CD1c-positive myeloid dendritic cell (primary cell): ENCODE measurements at regions not wholly inside any gene's neighbourhood (a gene's known extent, or its start where the extent isn't known, plus 50 kb on each side); places are given as distances from the start of the nearest gene placed in this dataset.
A peak's percentile ranks its signal among the peaks of the same experiment; 100 is the strongest.
"Not testable (repeated sequence)": the region's sequence is repeated elsewhere in the genome, so short reads cannot be mapped to it uniquely, and the experiment has no call there.

Experiments
- DNase-seq: peaks from one replicate; pipeline ENCODE4 v3.0.0-alpha.2; 2016; ENCODE audit errors: extremely low spot score

- no peak for DNase-seq
Observed at GRCh38 chr5:135776457-135776856, 58.0 kb upstream of the SLC25A48 start.

DNA sequence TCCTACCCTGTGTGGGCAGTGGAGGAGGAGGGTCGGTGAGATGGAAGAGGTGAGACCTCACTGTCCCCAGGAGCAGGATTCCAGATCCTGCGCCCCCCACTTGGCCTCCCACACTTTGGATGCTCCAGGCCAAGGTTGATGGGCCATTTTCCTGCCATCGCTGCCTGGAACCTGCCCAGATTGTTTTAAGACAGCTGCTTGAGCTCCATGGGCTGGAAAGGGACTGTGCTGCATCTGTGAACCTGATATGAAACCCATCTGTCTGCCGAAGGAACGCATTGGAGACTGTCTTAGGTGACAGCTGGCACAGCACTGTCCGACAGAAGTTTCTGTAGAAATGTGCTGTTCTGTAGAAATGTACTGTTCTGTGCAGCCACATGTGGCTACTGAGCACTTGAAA is 72.7 kb upstream of the SLC25A48 start:
- DNase-seq, result no peak

DNA sequence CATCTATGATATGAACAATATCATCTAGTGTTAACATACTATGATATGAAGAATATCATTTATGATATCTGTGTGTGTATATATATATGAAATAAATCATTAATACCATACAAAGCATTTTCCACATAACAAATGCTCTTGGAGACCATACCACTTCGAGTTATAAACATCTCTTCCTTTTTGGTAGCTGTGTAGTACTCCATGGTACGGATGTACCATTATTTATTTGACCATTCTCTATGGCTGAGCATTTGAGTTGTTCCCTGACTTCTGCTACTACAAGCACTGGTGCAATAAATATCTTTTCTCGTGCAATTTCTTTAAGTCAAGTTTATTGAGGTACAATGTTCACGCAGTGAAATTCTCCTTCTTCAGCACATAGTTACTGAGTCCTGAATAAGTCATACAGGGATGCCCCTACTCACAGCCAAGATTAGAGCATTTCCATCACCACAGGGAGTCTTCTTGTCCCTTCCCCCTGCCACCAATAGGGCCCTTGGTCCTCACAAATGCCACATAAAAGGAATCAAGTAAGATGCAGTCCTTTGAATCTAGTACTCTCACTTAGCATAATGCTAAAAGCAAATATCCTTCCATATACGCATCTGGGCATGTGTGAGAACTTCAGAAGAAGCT is 75.2 kb upstream of the SLC25A48 start:
- DNase-seq, result no peak

- DNase-seq, result no peak
Observed at GRCh38 chr5:135753990-135754389, 80.5 kb upstream of the SLC25A48 start.

DNA sequence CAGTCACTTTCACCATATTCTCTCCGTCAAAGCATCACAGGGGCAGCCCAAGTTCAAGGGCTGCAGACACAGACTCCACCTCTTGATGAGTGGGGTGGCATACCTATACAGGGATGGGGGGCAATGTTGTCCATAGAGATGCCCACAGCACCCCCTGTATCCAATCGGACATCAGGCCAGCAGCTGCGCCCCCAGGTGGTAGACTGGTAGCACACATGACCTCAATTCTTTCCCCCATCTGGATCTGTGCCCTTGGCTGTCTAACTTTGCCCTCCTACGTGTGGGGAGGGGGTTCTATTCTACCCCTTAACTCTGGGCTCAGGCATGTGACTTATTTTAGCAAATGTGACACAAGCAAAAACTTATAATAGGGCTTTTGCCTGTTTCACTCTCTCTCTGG is 84.0 kb upstream of the SLC25A48 start:
- no peak for DNase-seq

DNA sequence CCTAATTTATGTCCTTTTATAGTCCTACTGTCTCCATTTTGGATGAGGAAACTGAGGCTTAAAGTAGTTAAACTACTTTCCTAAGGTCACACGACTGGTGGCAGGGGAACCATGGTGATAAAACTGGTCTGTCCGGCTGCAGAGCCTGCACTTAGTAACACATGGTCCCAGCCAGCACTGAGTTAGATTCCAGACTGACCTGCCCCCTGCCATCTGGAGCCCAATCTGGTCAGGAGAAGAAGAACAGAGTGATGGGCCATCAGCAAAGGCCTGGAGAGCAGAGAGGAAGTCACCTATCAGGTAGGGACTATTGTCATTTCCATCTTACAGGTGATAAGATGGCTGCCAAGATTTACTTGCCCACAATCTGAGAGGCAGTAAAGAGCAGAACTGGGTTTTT is 86.6 kb upstream of the SLC25A48 start:
- DNase-seq, result no peak

GRCh38 chr5:135745897-135746500 is 88.5 kb upstream of the SLC25A48 start:
- no peak for DNase-seq

DNA sequence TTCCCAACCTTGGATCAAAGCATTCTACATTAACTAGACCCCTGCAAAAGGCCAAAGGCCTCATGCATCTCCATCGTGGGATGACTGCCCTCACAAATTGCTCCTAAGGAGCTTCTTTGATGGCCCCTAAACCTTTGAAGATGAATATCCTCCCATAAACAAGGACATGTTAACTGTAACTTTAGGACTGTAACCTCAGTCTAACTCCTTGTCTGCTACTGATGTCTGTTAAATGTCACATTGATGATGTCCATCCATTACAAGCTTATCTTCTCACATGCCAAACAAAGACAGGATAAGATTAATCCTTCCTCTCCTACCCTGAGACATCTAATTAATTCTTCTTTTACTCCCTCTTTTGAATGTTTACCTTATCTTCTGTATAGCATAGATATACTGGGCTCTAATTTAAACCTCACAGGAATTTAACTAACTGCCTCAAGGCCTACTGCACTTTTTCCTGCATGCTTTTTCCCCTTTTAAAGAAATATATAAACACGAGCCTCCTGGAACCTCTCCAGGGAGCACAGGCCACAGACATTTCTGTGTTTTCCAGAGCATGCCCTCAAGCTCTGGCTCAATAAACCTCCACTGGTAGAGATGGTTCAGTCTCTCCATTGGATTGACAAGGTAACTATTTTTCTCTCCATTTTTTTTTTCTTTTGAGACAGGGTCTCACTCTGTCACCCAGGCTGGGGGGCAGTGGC is 90.6 kb upstream of the SLC25A48 start:
- no peak for DNase-seq

DNA sequence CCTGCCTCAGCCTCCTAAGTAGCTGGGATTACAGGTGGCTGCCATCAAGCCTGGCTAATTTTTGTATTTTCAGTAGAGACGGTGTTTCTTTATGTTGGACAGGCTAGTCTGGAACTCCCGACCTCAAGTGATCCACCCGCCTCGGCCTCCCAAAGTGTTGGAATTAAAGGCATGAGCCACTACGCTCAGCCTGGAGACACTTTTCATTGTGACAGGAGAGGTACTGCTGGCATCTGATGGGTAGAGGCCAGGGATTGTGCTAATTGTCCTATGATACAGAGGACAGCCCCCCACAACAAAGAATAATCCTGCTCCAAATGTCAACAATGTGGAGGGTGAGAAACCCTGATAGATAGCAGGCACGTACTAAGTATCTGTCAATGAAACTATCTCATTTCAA is 91.3 kb upstream of the SLC25A48 start:
- no peak for DNase-seq

GRCh38 chr5:135742240-135742639 is 92.2 kb upstream of the SLC25A48 start:
- not testable (repeated sequence) for DNase-seq

- no peak for DNase-seq
Observed at GRCh38 chr5:135741040-135741439, 93.4 kb upstream of the SLC25A48 start.

DNA sequence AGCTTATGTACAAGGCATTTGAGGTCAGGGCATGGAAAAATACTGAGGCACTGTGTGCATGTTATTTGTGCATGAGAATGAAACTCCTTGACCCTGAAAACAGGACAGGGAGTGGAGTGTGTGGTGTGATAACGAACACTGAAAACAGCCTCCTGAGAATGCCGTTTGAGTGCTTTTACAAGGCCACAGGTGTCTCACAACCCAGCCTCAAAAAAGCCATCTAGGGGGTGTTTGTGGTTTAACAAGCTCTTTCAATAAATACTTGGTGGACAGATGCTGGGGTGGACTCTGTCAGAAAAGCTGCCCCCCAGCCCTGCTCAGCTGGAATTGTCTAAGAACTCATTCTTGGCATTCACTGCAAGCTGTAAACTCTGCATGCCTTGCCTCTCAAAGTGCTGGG is 94.0 kb upstream of the SLC25A48 start:
- DNase-seq, result no peak

GRCh38 chr5:135739383-135739981 is 95.0 kb upstream of the SLC25A48 start:
- no peak for DNase-seq

GRCh38 chr5:135738564-135738875 is 95.9 kb upstream of the SLC25A48 start:
- no peak for DNase-seq

- DNase-seq, result no peak
Observed at GRCh38 chr5:135737701-135738563, 96.5 kb upstream of the SLC25A48 start.

DNA sequence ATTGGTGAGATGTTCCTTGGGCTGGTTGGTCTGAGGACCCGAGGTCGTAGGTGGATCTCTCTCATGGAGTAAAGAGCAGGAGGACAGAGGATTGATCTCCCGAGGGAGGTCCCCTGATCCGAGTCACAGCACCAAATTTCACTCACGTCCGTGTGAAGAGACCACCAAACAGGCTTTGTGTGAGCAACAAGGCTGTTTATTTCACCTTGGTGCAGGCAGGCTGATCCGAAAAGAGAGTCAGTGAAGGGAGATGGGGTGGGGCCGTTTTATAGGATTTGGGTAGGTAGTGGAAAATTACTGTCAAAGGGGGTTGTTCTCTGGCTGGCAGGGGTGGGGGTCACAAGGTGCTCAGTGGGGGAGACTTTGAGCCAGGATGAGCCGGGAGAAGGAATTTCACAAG is 97.5 kb upstream of the SLC25A48 start:
- not testable (repeated sequence) for DNase-seq

DNA sequence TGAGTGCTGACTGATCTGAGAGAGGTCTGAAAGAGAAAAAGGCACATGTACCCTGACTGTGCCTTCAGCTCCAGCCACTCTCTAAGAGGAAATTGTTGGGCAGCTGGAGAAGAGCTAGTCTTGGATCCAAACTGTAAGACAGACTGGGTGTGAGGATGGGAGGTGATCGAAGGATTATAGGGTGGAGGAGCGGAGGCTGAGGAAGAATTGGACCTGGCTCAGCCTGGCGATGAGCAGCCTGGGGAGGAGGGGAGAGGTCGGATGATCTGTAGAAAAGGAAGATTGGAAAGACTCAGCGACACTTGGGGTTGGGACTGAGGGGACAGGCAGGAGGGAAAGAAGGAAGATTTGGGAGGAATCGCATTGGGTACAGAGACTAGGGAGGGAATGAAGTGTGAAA is 98.6 kb upstream of the SLC25A48 start:
- no peak for DNase-seq

DNA sequence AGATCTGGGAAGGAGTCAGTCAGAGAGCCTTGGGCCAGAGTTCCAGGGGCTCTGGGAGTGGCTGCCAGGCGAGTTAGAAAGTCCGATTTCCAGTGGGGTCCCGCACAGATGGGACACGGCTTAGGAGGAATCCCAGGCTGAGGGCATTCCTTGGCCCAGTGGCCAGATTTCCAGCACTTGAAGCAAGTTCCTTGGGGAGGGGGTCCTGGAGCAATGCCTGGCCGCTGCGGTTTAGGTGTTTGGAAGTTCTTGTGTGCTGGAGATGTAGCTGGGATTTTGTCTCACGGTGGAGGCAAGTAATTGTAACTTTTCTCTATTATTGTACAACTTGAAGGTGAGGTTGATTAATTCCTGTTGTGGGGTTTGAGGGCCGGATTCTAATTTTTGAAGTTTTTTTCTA is 99.5 kb upstream of the SLC25A48 start:
- DNase-seq, result not testable (repeated sequence)

- DNase-seq, result not testable (repeated sequence)
Observed at GRCh38 chr5:135731034-135731433, 103.4 kb upstream of the SLC25A48 start.

DNA sequence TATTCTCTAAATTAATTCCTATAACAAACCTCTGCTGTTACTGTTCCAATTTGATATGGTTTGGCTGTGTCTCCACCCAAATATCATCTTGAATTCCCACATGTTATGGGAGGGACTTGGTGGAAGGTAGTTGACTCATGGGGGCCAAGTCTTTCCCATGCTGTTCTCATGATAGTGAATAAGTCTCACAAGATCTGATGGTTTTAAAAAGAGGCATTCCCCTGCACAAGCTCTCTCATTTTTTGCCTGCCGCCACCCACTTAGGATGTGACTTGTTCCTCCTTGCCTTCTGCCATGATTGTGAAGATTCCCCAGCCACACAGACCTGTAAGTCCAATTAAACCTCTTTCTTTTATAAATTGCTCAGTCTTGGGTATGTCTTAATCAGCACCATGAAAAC is 104.3 kb upstream of the SLC25A48 start:
- not testable (repeated sequence) for DNase-seq

GRCh38 chr5:135729321-135729786 is 105.1 kb upstream of the SLC25A48 start:
- peak; percentile 3 for DNase-seq

- no peak for DNase-seq
Observed at GRCh38 chr5:135724617-135725016, 109.8 kb upstream of the SLC25A48 start.
